GM12878 (cell line): ENCODE measurements at regions not wholly inside any gene's neighbourhood (a gene's known extent, or its start where the extent isn't known, plus 50 kb on each side); places are given as distances from the start of the nearest gene placed in this dataset.

Experiments used
- BCL11A ChIP-seq: IDR thresholded peaks from 2 replicates; pipeline ENCODE4 v1.6.1; 2011; ENCODE audit warnings: low read depth, low read length
- CHD2 ChIP-seq: IDR thresholded peaks from 2 replicates; pipeline ENCODE4 v1.6.1; 2011; ENCODE audit warnings: low read depth, low read length, improper control_type of control experiment, borderline replicate concordance
- ESRRA ChIP-seq: IDR thresholded peaks from 2 replicates; pipeline ENCODE4 v1.6.1; 2012; ENCODE audit warnings: mild to moderate bottlenecking, low read length, improper control_type of control experiment
- GABPA ChIP-seq: IDR thresholded peaks from 2 replicates; pipeline ENCODE4 v1.6.1; 2014; ENCODE audit warnings: antibody characterized with exemption, low read depth, mild to moderate bottlenecking, inconsistent platforms
- POLR2A ChIP-seq: IDR thresholded peaks from 2 replicates; pipeline ENCODE4 v1.6.1; 2011; ENCODE audit warnings: low read depth, mild to moderate bottlenecking, low read length
- POLR2AphosphoS5 ChIP-seq: IDR thresholded peaks from 2 replicates; pipeline ENCODE4 v1.6.1; 2011; ENCODE audit warnings: mild to moderate bottlenecking, low read length, inconsistent platforms
- RAD21 ChIP-seq: IDR thresholded peaks from 2 replicates; pipeline ENCODE4 v1.6.1; 2011; ENCODE audit warnings: mild to moderate bottlenecking, low read depth, low read length, moderate library complexity; ENCODE audit not compliant: insufficient read depth
- SPI1 ChIP-seq: IDR thresholded peaks from 2 replicates; pipeline ENCODE4 v1.6.1; 2011; ENCODE audit warnings: low read depth, mild to moderate bottlenecking, low read length, moderate library complexity, borderline replicate concordance; ENCODE audit not compliant: insufficient read depth
- SREBF2 ChIP-seq: IDR thresholded peaks from 2 replicates; pipeline ENCODE4 v1.6.1; 2012; ENCODE audit warnings: mild to moderate bottlenecking, low read length
- TF ChIP-seq, protein P1 (sequence below), 3 experiments: IDR thresholded peaks in 2 of 3; conservative IDR thresholded peaks in 1 of 3; 2 replicates each; pipeline ENCODE4 v1.5.1; 2011; ENCODE audit warnings: low read depth in 3 of 3, low read length in 3 of 3, mild to moderate bottlenecking in 3 of 3, control low read depth in 2 of 3, moderate library complexity in 2 of 3, inconsistent platforms in 1 of 3, mixed read lengths in 1 of 3; ENCODE audit not compliant: control insufficient read depth in 2 of 3, insufficient read depth in 1 of 3; ENCODE audit errors: extremely low read depth in 1 of 3
- TF ChIP-seq, protein P2 (sequence below): IDR thresholded peaks from 2 replicates; pipeline ENCODE4 v1.6.1; 2012; ENCODE audit warnings: low read length, inconsistent platforms
- TF ChIP-seq, protein P3 (sequence below): fragments of 450-650 bp; IDR thresholded peaks from 2 replicates; pipeline ENCODE4 v1.6.1; 2016; ENCODE audit warnings: mild to moderate bottlenecking
- TF ChIP-seq, protein P4 (sequence below): IDR thresholded peaks from 2 replicates; pipeline ENCODE4 v1.6.1; 2012; ENCODE audit warnings: low read depth, low read length, improper control_type of control experiment
- TF ChIP-seq, protein P5 (sequence below): fragments of 450-650 bp; IDR thresholded peaks from 2 replicates; pipeline ENCODE4 v1.6.1; 2017; ENCODE audit warnings: mild to moderate bottlenecking, moderate library complexity

DNA sequence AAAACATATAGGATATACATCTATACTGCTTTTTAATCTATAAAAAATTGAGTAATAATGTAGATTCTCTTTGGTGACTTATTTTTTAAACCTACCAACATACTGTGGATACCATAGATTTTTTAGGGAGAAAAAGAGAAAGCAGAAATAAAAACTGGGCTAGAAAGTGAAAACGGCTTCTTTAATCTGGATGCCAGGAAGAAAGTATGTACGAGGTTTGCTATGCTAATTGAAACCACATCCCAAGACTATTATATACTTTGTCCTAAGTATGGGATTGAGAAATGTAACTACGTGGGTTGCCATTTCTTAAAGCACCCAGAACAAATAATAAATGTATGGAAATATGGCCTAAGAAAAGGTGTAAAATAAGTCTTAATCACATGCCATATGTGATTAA is 129.0 kb upstream of the NFE2L3 start:
- TF ChIP-seq GABPA (no peak), ESRRA (no peak), BCL11A (no peak), SREBF2 (no peak), POLR2AphosphoS5 (no peak), SPI1 (no peak), RAD21 (no peak), POLR2A (no peak), CHD2 (no peak)
- TF ChIP-seq, protein P1, sequence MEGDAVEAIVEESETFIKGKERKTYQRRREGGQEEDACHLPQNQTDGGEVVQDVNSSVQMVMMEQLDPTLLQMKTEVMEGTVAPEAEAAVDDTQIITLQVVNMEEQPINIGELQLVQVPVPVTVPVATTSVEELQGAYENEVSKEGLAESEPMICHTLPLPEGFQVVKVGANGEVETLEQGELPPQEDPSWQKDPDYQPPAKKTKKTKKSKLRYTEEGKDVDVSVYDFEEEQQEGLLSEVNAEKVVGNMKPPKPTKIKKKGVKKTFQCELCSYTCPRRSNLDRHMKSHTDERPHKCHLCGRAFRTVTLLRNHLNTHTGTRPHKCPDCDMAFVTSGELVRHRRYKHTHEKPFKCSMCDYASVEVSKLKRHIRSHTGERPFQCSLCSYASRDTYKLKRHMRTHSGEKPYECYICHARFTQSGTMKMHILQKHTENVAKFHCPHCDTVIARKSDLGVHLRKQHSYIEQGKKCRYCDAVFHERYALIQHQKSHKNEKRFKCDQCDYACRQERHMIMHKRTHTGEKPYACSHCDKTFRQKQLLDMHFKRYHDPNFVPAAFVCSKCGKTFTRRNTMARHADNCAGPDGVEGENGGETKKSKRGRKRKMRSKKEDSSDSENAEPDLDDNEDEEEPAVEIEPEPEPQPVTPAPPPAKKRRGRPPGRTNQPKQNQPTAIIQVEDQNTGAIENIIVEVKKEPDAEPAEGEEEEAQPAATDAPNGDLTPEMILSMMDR (IDR thresholded peaks at IDR 0.05 in 2 of 3, conservative IDR thresholded peaks at IDR 0.05 in 1 of 3; ENCODE audit: control insufficient read depth in 2 of 3, extremely low read depth in 1 of 3, insufficient read depth in 1 of 3, low read depth in 3 of 3, low read length in 3 of 3), result no peak
- TF ChIP-seq, protein P2, sequence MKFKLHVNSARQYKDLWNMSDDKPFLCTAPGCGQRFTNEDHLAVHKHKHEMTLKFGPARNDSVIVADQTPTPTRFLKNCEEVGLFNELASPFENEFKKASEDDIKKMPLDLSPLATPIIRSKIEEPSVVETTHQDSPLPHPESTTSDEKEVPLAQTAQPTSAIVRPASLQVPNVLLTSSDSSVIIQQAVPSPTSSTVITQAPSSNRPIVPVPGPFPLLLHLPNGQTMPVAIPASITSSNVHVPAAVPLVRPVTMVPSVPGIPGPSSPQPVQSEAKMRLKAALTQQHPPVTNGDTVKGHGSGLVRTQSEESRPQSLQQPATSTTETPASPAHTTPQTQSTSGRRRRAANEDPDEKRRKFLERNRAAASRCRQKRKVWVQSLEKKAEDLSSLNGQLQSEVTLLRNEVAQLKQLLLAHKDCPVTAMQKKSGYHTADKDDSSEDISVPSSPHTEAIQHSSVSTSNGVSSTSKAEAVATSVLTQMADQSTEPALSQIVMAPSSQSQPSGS, result no peak
- TF ChIP-seq, protein P3, sequence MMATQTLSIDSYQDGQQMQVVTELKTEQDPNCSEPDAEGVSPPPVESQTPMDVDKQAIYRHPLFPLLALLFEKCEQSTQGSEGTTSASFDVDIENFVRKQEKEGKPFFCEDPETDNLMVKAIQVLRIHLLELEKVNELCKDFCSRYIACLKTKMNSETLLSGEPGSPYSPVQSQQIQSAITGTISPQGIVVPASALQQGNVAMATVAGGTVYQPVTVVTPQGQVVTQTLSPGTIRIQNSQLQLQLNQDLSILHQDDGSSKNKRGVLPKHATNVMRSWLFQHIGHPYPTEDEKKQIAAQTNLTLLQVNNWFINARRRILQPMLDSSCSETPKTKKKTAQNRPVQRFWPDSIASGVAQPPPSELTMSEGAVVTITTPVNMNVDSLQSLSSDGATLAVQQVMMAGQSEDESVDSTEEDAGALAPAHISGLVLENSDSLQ, result no peak
- TF ChIP-seq, protein P4, sequence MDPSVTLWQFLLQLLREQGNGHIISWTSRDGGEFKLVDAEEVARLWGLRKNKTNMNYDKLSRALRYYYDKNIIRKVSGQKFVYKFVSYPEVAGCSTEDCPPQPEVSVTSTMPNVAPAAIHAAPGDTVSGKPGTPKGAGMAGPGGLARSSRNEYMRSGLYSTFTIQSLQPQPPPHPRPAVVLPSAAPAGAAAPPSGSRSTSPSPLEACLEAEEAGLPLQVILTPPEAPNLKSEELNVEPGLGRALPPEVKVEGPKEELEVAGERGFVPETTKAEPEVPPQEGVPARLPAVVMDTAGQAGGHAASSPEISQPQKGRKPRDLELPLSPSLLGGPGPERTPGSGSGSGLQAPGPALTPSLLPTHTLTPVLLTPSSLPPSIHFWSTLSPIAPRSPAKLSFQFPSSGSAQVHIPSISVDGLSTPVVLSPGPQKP, result no peak
- TF ChIP-seq, protein P5, sequence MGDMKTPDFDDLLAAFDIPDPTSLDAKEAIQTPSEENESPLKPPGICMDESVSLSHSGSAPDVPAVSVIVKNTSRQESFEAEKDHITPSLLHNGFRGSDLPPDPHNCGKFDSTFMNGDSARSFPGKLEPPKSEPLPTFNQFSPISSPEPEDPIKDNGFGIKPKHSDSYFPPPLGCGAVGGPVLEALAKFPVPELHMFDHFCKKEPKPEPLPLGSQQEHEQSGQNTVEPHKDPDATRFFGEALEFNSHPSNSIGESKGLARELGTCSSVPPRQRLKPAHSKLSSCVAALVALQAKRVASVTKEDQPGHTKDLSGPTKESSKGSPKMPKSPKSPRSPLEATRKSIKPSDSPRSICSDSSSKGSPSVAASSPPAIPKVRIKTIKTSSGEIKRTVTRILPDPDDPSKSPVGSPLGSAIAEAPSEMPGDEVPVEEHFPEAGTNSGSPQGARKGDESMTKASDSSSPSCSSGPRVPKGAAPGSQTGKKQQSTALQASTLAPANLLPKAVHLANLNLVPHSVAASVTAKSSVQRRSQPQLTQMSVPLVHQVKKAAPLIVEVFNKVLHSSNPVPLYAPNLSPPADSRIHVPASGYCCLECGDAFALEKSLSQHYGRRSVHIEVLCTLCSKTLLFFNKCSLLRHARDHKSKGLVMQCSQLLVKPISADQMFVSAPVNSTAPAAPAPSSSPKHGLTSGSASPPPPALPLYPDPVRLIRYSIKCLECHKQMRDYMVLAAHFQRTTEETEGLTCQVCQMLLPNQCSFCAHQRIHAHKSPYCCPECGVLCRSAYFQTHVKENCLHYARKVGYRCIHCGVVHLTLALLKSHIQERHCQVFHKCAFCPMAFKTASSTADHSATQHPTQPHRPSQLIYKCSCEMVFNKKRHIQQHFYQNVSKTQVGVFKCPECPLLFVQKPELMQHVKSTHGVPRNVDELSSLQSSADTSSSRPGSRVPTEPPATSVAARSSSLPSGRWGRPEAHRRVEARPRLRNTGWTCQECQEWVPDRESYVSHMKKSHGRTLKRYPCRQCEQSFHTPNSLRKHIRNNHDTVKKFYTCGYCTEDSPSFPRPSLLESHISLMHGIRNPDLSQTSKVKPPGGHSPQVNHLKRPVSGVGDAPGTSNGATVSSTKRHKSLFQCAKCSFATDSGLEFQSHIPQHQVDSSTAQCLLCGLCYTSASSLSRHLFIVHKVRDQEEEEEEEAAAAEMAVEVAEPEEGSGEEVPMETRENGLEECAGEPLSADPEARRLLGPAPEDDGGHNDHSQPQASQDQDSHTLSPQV, result no peak
